ENCODE measurements at regions not wholly inside any gene's neighbourhood (a gene's known extent, or its start where the extent isn't known, plus 50 kb on each side); places are given as distances from the start of the nearest gene placed in this dataset.

DNA sequence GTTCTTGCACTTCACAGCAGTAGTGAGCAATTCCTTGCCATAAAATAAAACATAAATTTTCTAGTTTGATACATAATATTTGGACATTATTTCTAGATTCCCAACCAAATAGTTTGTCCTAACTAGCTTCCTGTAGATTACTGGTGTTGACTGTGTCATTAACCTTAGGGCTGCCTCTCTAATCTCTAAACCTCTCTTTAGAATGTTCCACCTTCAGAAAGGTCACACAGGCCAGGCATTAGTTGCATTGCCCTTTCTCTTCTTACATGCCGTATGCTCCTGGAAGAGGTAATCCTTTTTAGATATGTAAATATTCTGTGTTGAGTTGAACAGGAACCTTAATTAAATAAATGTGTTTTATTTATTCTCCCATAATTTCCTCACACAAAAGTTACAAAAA is 904.9 kb upstream of the CNTN5 start:
- ATAC-seq (ENCODE audit: low FRiP score): no peak
- no peak for DNase-seq (ENCODE audit: low spot score)
- TF ChIP-seq, protein P1, sequence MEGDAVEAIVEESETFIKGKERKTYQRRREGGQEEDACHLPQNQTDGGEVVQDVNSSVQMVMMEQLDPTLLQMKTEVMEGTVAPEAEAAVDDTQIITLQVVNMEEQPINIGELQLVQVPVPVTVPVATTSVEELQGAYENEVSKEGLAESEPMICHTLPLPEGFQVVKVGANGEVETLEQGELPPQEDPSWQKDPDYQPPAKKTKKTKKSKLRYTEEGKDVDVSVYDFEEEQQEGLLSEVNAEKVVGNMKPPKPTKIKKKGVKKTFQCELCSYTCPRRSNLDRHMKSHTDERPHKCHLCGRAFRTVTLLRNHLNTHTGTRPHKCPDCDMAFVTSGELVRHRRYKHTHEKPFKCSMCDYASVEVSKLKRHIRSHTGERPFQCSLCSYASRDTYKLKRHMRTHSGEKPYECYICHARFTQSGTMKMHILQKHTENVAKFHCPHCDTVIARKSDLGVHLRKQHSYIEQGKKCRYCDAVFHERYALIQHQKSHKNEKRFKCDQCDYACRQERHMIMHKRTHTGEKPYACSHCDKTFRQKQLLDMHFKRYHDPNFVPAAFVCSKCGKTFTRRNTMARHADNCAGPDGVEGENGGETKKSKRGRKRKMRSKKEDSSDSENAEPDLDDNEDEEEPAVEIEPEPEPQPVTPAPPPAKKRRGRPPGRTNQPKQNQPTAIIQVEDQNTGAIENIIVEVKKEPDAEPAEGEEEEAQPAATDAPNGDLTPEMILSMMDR (IDR thresholded peaks at IDR 0.05): no peak

DNA sequence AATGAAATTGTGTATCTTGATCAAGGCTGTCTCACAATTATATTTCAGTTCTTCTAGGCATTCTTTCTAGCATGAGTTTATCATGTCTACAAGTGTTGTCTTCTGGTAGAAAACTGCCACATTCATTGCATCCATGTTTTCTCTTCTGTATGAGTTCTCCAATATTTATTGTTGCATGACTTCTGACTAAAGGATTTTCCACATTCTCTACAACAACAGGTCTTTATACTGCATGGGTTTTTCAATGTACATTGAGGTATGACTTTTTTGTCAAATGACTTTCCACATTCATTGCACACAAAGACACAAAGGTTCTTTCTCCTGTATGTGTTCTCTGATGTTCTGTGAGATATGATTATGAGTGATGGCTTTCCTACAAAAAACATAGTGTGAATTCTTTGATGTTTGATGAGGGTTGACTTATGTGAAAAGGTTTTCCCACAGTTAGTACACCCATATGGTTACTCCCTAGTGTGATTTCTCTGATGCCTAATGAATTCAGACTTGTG is 890.6 kb upstream of the CNTN5 start:
- TF ChIP-seq, protein P1 (IDR thresholded peaks at IDR 0.05): no peak
- no peak for DNase-seq (ENCODE audit: low spot score)
- ATAC-seq (ENCODE audit: low FRiP score): no peak

DNA sequence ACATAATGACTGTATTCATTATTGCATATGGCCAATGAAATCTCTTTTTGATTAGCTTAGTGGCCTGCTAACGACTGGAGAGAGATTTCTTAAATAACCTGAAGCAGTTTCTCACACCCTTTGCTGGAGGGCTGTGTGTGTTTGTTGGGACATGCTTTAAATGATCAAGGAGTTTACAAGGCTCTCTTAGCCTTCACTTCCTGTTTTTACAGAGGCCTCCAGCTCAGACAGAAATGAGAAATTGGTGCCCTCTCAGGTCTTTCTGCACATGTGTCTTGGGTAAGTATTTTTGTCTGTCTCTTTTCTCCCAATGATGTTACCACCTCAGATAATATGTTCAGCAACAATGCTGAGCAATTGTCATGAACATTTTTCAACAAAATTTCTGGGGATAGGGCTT is 884.4 kb upstream of the CNTN5 start:
- no peak for DNase-seq (ENCODE audit: low spot score)
- no peak for ATAC-seq (ENCODE audit: low FRiP score)
- TF ChIP-seq, protein P1 (IDR thresholded peaks at IDR 0.05): no peak

DNA sequence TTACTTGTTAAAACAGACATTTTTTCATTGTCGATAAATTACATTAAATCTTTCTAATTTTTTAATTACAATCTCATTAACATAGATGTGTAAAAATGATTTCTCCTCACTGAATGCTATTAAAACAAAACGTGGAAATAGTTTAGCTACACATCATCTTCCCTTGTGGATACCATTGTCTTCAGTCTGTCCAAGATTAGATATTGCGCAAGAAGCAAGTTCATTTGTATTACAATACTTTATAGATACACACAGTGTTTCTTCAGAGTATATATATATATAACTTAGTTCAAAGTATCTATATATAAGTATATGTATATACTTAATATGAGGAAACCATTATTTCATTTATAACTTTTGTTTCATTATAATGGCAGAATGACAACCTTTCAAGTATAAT is 883.3 kb upstream of the CNTN5 start:
- TF ChIP-seq, protein P1 (IDR thresholded peaks at IDR 0.05): no peak
- DNase-seq (ENCODE audit: low spot score) (no peak), ATAC-seq (ENCODE audit: low FRiP score) (no peak)

DNA sequence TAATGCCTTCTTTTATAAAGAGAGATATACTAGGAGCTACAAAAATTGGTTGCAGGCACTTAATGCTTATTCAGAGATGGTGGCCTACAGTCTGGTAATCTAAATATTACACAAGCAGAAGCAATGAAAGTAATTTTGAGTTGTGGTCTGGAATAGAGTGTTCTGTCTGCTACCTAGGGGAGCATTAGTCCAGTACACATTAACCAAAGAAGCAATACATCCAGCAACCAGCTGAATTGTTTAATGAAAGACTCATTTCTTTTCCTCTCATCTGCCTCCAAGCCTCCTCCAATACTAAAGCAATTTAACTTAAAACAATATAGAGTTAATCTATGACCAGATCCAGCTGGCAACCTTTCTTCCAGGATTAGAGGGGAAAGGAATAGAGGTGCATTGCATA is 877.1 kb upstream of the CNTN5 start:
- no peak for DNase-seq (ENCODE audit: low spot score)
- TF ChIP-seq, protein P1 (IDR thresholded peaks at IDR 0.05): no peak
- no peak for ATAC-seq (ENCODE audit: low FRiP score)

DNA sequence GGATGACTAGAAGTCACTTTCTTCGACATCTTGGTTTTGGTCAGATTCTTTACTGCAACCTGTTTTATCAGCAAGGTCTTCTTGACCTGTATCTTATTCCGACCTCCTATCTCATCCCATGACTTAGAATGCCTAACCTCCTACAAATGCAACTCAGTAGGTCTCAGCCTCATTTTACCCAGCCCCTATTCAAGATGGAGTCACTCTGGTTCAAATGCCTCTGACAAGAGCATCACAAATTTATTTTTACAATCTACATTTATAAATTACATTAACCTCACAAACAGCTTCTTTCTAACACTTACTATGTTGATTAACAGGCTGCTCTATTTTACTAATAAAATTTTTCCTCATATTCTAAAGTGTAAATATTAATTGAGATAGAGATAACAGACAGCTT is 867.0 kb upstream of the CNTN5 start:
- DNase-seq (ENCODE audit: low spot score): no peak
- TF ChIP-seq, protein P1 (IDR thresholded peaks at IDR 0.05): no peak
- no peak for ATAC-seq (ENCODE audit: low FRiP score)

DNA sequence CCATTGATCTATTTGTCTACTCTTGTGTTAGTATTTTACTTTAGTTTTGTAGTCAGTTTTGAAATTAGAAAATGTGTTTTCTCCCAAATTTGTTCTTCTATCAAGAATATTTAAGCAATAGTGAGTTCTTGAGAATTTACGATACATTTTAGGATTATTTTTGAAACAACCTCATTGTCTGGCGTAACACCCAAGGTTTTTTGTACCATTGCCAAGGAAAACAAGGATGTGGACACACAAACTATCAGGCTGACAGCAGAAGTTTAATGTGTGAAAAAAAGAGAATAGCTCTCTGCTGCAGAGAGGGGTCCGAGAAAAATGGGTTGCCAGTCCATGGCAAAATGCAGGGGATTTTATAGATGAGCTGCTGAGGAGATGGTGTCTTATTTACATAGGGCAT is 865.1 kb upstream of the CNTN5 start:
- ATAC-seq (ENCODE audit: low FRiP score): no peak
- DNase-seq (ENCODE audit: low spot score): no peak
- TF ChIP-seq, protein P1 (IDR thresholded peaks at IDR 0.05): no peak
